ENCODE measurements at regions not wholly inside any gene's neighbourhood (a gene's known extent, or its start where the extent isn't known, plus 50 kb on each side); places are given as distances from the start of the nearest gene placed in this dataset.

GRCh38 chr17:54754560-54754959, 146.1 kb upstream of the TOM1L1 start:
- Histone ChIP-seq H3K9me3 (ENCODE audit: low read depth, low read length) (no peaks in the 10 kb centered on the region), H3K4me1 (ENCODE audit: insufficient read depth, low read length) (no peaks in the 10 kb centered on the region), H4K20me1 (ENCODE audit: insufficient read depth, low read length) (no peaks in the 10 kb centered on the region), H3K4me3 (ENCODE audit: insufficient read depth, low read length) (no peak overlapping the region), H3K79me2 (ENCODE audit: insufficient read depth, low read length) (no peaks in the 10 kb centered on the region), H3K4me2 (ENCODE audit: insufficient read depth, low read length) (no peak overlapping the region), H3K36me3 (ENCODE audit: insufficient read depth, low read length) (no peaks in the 10 kb centered on the region), H3K27me3 (ENCODE audit: insufficient read depth, low read length) (no peaks in the 10 kb centered on the region), H3K27ac (ENCODE audit: low read depth, low read length) (no peak overlapping the region), H2AFZ (ENCODE audit: low read length) (no peak overlapping the region)
- DNase-seq (ENCODE audit: insufficient read length, low spot score, missing footprints) = peak; percentile 14
- TF ChIP-seq, protein P1, sequence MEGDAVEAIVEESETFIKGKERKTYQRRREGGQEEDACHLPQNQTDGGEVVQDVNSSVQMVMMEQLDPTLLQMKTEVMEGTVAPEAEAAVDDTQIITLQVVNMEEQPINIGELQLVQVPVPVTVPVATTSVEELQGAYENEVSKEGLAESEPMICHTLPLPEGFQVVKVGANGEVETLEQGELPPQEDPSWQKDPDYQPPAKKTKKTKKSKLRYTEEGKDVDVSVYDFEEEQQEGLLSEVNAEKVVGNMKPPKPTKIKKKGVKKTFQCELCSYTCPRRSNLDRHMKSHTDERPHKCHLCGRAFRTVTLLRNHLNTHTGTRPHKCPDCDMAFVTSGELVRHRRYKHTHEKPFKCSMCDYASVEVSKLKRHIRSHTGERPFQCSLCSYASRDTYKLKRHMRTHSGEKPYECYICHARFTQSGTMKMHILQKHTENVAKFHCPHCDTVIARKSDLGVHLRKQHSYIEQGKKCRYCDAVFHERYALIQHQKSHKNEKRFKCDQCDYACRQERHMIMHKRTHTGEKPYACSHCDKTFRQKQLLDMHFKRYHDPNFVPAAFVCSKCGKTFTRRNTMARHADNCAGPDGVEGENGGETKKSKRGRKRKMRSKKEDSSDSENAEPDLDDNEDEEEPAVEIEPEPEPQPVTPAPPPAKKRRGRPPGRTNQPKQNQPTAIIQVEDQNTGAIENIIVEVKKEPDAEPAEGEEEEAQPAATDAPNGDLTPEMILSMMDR (IDR thresholded peaks at IDR 0.05; ENCODE audit: extremely low read depth, low read depth, low read length) = no peak

- Histone ChIP-seq H2AFZ (ENCODE audit: low read length) (no peak overlapping the region), H3K27ac (ENCODE audit: low read depth, low read length) (no peak overlapping the region), H3K9me3 (ENCODE audit: low read depth, low read length) (peaks cover 2% of the 10 kb centered on the region), H3K4me3 (ENCODE audit: insufficient read depth, low read length) (no peak overlapping the region), H3K36me3 (ENCODE audit: insufficient read depth, low read length) (no peaks in the 10 kb centered on the region), H3K79me2 (ENCODE audit: insufficient read depth, low read length) (no peaks in the 10 kb centered on the region), H4K20me1 (ENCODE audit: insufficient read depth, low read length) (no peaks in the 10 kb centered on the region), H3K4me1 (ENCODE audit: insufficient read depth, low read length) (no peaks in the 10 kb centered on the region), H3K27me3 (ENCODE audit: insufficient read depth, low read length) (no peaks in the 10 kb centered on the region), H3K4me2 (ENCODE audit: insufficient read depth, low read length) (no peak overlapping the region)
- TF ChIP-seq, protein P1 (IDR thresholded peaks at IDR 0.05; ENCODE audit: extremely low read depth, low read depth, low read length) = no peak
- DNase-seq (ENCODE audit: insufficient read length, low spot score, missing footprints) = no peak
Measured at GRCh38 chr17:54760836-54761235, 139.8 kb upstream of the TOM1L1 start.

DNA sequence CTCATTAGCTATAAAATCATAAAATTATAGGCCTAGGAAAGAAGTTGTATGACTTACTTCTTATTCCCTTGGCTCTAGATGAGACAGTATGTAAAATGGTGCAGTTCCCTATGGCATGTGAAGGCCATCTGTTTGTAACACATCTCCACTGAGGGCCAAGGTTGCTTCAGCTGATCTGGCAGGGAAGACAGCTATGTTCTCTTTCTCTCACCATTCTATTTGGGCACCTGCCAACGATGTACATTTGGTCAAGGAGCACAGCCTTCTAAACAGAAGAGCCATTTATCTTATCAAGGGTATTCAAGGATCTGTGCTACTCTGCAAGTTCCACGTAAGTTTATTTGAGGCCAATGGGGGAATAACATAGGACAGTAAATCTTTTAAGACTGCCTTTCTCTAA, 129.8 kb upstream of the TOM1L1 start:
- H2AFZ ChIP-seq (ENCODE audit: low read length) = no peak overlapping the region
- no peaks in the 10 kb centered on the region for H3K36me3 ChIP-seq (ENCODE audit: insufficient read depth, low read length)
- H3K4me2 ChIP-seq (ENCODE audit: insufficient read depth, low read length) = no peak overlapping the region
- H3K4me3 ChIP-seq (ENCODE audit: insufficient read depth, low read length) = no peak overlapping the region
- no peaks in the 10 kb centered on the region for H3K4me1 ChIP-seq (ENCODE audit: insufficient read depth, low read length)
- TF ChIP-seq, protein P1 (IDR thresholded peaks at IDR 0.05; ENCODE audit: extremely low read depth, low read depth, low read length) = no peak
- no peak for DNase-seq (ENCODE audit: insufficient read length, low spot score, missing footprints)
- H3K9me3 ChIP-seq (ENCODE audit: low read depth, low read length) = no peaks in the 10 kb centered on the region
- no peaks in the 10 kb centered on the region for H3K27me3 ChIP-seq (ENCODE audit: insufficient read depth, low read length)
- H3K79me2 ChIP-seq (ENCODE audit: insufficient read depth, low read length) = no peaks in the 10 kb centered on the region
- H4K20me1 ChIP-seq (ENCODE audit: insufficient read depth, low read length) = no peaks in the 10 kb centered on the region
- no peak overlapping the region for H3K27ac ChIP-seq (ENCODE audit: low read depth, low read length)

- H4K20me1 ChIP-seq (ENCODE audit: insufficient read depth, low read length) = no peaks in the 10 kb centered on the region
- no peak overlapping the region for H2AFZ ChIP-seq (ENCODE audit: low read length)
- H3K4me3 ChIP-seq (ENCODE audit: insufficient read depth, low read length) = no peak overlapping the region
- no peaks in the 10 kb centered on the region for H3K27me3 ChIP-seq (ENCODE audit: insufficient read depth, low read length)
- no peak overlapping the region for H3K4me2 ChIP-seq (ENCODE audit: insufficient read depth, low read length)
- no peaks in the 10 kb centered on the region for H3K79me2 ChIP-seq (ENCODE audit: insufficient read depth, low read length)
- no peaks in the 10 kb centered on the region for H3K9me3 ChIP-seq (ENCODE audit: low read depth, low read length)
- TF ChIP-seq, protein P1 (IDR thresholded peaks at IDR 0.05; ENCODE audit: extremely low read depth, low read depth, low read length) = no peak
- no peak for DNase-seq (ENCODE audit: insufficient read length, low spot score, missing footprints)
- no peaks in the 10 kb centered on the region for H3K36me3 ChIP-seq (ENCODE audit: insufficient read depth, low read length)
- no peak overlapping the region for H3K27ac ChIP-seq (ENCODE audit: low read depth, low read length)
- no peaks in the 10 kb centered on the region for H3K4me1 ChIP-seq (ENCODE audit: insufficient read depth, low read length)
Measured at GRCh38 chr17:54771409-54771915, 129.2 kb upstream of the TOM1L1 start.

Data from osteoblast (primary cell).